ENCODE measurements at regions not wholly inside any gene's neighbourhood (a gene's known extent, or its start where the extent isn't known, plus 50 kb on each side); places are given as distances from the start of the nearest gene placed in this dataset.

DNA sequence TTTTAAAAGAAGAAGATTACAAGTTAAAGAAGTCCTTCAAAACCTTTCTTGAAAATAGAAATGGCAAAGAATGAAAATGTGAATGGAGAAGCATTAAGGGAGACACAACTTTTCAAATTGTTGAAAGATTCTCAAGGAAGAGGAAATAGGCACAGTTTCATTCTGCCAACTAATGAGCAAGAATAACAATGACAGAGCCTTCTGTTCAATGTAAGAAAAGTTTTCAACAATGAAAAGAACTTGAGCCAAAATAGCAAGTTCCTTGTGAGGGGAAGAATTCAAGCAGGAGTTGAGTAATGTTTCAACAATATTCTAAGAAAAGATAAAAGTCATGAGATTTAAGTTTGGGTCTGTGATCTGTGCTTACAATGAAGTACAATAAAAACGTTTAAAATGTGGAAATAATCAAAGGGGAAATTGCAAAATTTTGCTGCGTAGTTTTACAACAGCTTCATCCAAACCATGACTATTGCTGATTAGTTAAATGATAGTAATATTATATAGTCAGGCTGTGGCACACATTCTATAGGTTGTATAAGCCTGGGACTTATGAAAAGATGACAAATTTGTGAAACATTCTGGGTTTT lies 122.6 kb downstream of the METTL4 start:
- WGBS, 5 donors = 44 to 74% (median 69%) methylated on average over 2 of the region's 2 CpGs

DNA sequence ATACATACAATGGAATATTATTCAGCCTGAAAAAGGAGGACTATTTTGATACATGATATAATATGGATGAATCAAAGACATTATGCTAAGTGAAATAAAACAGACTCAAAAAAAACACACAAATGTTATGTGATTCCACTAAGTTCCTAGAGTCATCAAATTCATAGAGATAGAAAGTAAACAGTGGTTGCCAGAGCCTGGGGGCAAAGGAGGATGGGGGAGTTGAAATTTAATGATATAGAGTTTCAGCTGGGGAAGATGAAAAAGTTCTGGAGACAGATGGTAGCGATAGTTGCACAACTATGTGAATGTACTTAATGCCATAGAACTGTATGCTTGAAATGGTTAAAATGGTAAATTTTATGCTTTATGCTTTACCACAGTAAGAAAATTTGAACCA lies 119.7 kb downstream of the METTL4 start:
- Histone ChIP-seq H3K9me3 (peaks cover 0 to 3% (median 0%) of the 10 kb centered on the region in 4 donors), H3K27ac (no peak overlapping the region), H3K4me3 (no peak overlapping the region), H3K36me3 (no peaks in the 10 kb centered on the region), H3K4me1 (no peaks in the 10 kb centered on the region), H3K27me3 (no peaks in the 10 kb centered on the region)
- intact Hi-C loops (cut with DNase I; ENCODE audit: low total_unique reads) = no loop called here
- 90 to 100% (median 96%) methylated on average over 1 of the region's 1 CpG for WGBS, 5 donors
- no peak for DNase-seq
- TF ChIP-seq POLR2AphosphoS5 (IDR thresholded peaks at IDR 0.05) = no peak
- no peak for TF ChIP-seq EP300 (IDR thresholded peaks at IDR 0.05)
- no peak for TF ChIP-seq POLR2A (IDR thresholded peaks at IDR 0.05)
- TF ChIP-seq, protein P1, sequence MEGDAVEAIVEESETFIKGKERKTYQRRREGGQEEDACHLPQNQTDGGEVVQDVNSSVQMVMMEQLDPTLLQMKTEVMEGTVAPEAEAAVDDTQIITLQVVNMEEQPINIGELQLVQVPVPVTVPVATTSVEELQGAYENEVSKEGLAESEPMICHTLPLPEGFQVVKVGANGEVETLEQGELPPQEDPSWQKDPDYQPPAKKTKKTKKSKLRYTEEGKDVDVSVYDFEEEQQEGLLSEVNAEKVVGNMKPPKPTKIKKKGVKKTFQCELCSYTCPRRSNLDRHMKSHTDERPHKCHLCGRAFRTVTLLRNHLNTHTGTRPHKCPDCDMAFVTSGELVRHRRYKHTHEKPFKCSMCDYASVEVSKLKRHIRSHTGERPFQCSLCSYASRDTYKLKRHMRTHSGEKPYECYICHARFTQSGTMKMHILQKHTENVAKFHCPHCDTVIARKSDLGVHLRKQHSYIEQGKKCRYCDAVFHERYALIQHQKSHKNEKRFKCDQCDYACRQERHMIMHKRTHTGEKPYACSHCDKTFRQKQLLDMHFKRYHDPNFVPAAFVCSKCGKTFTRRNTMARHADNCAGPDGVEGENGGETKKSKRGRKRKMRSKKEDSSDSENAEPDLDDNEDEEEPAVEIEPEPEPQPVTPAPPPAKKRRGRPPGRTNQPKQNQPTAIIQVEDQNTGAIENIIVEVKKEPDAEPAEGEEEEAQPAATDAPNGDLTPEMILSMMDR (IDR thresholded peaks at IDR 0.05) = no peak

More for the DNA sequence above, 122.6 kb downstream of the METTL4 start:
- Histone ChIP-seq H3K4me3 (no peak overlapping the region), H3K9me3 (peaks cover 0 to 3% (median 0%) of the 10 kb centered on the region in 4 donors), H3K36me3 (no peaks in the 10 kb centered on the region), H3K27ac (no peak overlapping the region), H3K4me1 (no peaks in the 10 kb centered on the region), H3K27me3 (no peaks in the 10 kb centered on the region)
- intact Hi-C loops (cut with DNase I; ENCODE audit: low total_unique reads) = no loop called here
- DNase-seq = no peak
- TF ChIP-seq, protein P1 (IDR thresholded peaks at IDR 0.05) = no peak
- no peak for TF ChIP-seq POLR2A (IDR thresholded peaks at IDR 0.05)
- TF ChIP-seq POLR2AphosphoS5 (IDR thresholded peaks at IDR 0.05) = no peak
- TF ChIP-seq EP300 (IDR thresholded peaks at IDR 0.05) = no peak

DNA sequence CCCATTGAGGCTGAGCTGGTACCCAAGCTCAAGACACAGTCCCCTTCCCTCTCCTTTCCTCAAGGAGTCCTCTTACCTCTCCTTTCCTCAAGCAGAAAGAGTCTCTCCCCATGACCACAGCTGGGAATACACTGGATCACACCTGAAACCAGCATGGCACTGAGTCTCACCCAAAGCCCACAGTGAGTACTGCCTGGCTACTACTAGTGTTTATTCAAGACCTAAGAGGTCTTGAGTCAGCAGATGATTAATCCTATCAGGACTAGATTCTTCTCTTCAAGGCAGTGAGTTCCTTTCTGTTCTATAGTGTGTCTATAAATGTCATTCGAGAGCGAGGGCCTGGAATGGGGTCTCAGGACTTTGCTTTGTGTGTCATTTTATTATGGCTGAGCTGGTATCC lies 111.4 kb downstream of the METTL4 start:
- no peak for TF ChIP-seq POLR2A (IDR thresholded peaks at IDR 0.05)
- no peak for TF ChIP-seq EP300 (IDR thresholded peaks at IDR 0.05)
- TF ChIP-seq, protein P1 (IDR thresholded peaks at IDR 0.05) = no peak
- TF ChIP-seq POLR2AphosphoS5 (IDR thresholded peaks at IDR 0.05) = no peak
- Histone ChIP-seq H3K9me3 (peaks cover 0 to 3% (median 1%) of the 10 kb centered on the region in 4 donors), H3K4me1 (no peaks in the 10 kb centered on the region), H3K27ac (no peak overlapping the region), H3K36me3 (no peaks in the 10 kb centered on the region), H3K27me3 (no peaks in the 10 kb centered on the region), H3K4me3 (no peak overlapping the region)
- DNase-seq = no peak
- 80 to 95% (median 94%) methylated on average over 2 of the region's 2 CpGs for WGBS, 5 donors
- intact Hi-C loops (cut with DNase I; ENCODE audit: low total_unique reads) = no loop called here

DNA sequence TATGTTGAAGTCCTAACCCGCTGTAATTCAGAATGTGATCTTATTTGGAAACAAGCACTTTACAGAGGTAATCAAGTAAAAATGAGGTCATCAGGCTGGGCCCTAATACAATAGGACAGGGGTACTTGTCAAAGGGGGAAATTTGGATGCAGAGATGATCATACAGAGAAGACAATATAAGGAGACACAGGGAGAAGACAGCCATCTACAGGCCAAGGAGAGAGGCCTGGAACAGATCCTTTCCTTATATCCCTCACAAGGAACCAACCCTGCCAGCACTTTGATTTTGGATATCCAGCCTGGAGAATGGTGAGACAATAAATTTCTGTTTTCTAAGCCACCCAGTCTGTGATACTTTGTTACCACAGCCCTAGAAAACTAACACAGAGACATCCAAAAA lies 104.3 kb downstream of the METTL4 start:
- Histone ChIP-seq H3K4me1 (no peaks in the 10 kb centered on the region), H3K9me3 (no peaks in the 10 kb centered on the region), H3K4me3 (no peak overlapping the region), H3K27me3 (no peaks in the 10 kb centered on the region), H3K36me3 (no peaks in the 10 kb centered on the region), H3K27ac (no peak overlapping the region)
- DNase-seq = no peak
- TF ChIP-seq POLR2AphosphoS5 (IDR thresholded peaks at IDR 0.05) (no peak), EP300 (IDR thresholded peaks at IDR 0.05) (no peak), POLR2A (IDR thresholded peaks at IDR 0.05) (no peak)
- TF ChIP-seq, protein P1 (IDR thresholded peaks at IDR 0.05) = no peak
- 89 to 98% (median 97%) methylated on average over 1 of the region's 1 CpG for WGBS, 5 donors
- intact Hi-C loops (cut with DNase I; ENCODE audit: low total_unique reads) = no loop called here

Measured in stomach (tissue), 8 donors.